SU-DHL-6 (cell line): ENCODE measurements at regions not wholly inside any gene's neighbourhood (a gene's known extent, or its start where the extent isn't known, plus 50 kb on each side); places are given as distances from the start of the nearest gene placed in this dataset.

Experiments
- H2AFZ ChIP-seq: fragments of 200-600 bp; sonication (generic); 2 replicates; pipeline ENCODE4 v1.6.1; 2014; ENCODE audit warnings: low read depth, mild to moderate bottlenecking, moderate library complexity, mixed read lengths, antibody characterized with exemption, low read length; ENCODE audit not compliant: severe bottlenecking
- H3F3A ChIP-seq: fragments of 200-600 bp; shearing (Covaris generic); 2 replicates; pipeline ENCODE4 v1.6.0; 2016; ENCODE audit warnings: antibody characterized with exemption, mild to moderate bottlenecking; ENCODE audit not compliant: insufficient read depth
- H3K27ac ChIP-seq: fragments of 200-600 bp; sonication (generic); 2 replicates; pipeline ENCODE4 v1.5.1; 2016; ENCODE audit warnings: low read depth, mild to moderate bottlenecking, low read length, moderate library complexity, mixed read lengths
- H3K27me3 ChIP-seq: fragments of 200-600 bp; sonication (generic), shearing (Covaris generic); 2 replicates; pipeline ENCODE4 v1.6.0; 2014; ENCODE audit warnings: mild to moderate bottlenecking, low read length
- H3K36me3 ChIP-seq: fragments of 200-600 bp; sonication (generic); 2 replicates; pipeline ENCODE4 v1.6.1; 2014; ENCODE audit warnings: mild to moderate bottlenecking, low read length, mixed read lengths
- H3K4me2 ChIP-seq: fragments of 300-600, 200-600 bp; shearing (Covaris generic), sonication (generic); 2 replicates; pipeline ENCODE4 v1.6.0; 2014; ENCODE audit warnings: low read length, low read depth, mild to moderate bottlenecking; ENCODE audit not compliant: poor library complexity, severe bottlenecking
- H3K4me3 ChIP-seq: fragments of 200-600 bp; sonication (generic); 2 replicates; pipeline ENCODE4 v1.5.1; 2014; ENCODE audit warnings: antibody characterized with exemption, low read length, mild to moderate bottlenecking, mixed read lengths; ENCODE audit not compliant: insufficient read depth, poor library complexity, severe bottlenecking
- H3K79me2 ChIP-seq: fragments of 200-600 bp; sonication (generic); 2 replicates; pipeline ENCODE4 v1.6.1; 2014; ENCODE audit warnings: mild to moderate bottlenecking, low read length, moderate library complexity; ENCODE audit not compliant: insufficient read depth
- H3K9ac ChIP-seq: fragments of 200-600 bp; sonication (generic); 2 replicates; pipeline ENCODE4 v1.7.0; 2014; ENCODE audit warnings: mild to moderate bottlenecking, low read length
- H3K9me2 ChIP-seq: fragments of 200-600 bp; sonication (generic); replicated peaks from 2 replicates; pipeline ENCODE4 v1.6.1; 2014; ENCODE audit warnings: low read length; ENCODE audit not compliant: insufficient read depth
- H3K9me3 ChIP-seq: fragments of 200-600 bp; sonication (generic); 2 replicates; pipeline ENCODE4 v1.6.1; 2014; ENCODE audit warnings: low read length, mixed read lengths; ENCODE audit not compliant: insufficient read depth
- H4K20me1 ChIP-seq: fragments of 200-600 bp; sonication (generic); 2 replicates; pipeline ENCODE4 v1.6.1; 2014; ENCODE audit warnings: low read depth, mild to moderate bottlenecking, antibody characterized with exemption, low read length, moderate library complexity, mixed read lengths
- CTCF ChIP-seq: fragments of 200-600 bp; sonication (generic); IDR thresholded peaks from one replicate; pipeline ENCODE4 v1.5.1; 2017; ENCODE audit warnings: antibody characterized with exemption, mild to moderate bottlenecking, low read length, moderate library complexity; ENCODE audit not compliant: insufficient read depth, poor library complexity, severe bottlenecking
- EZH2phosphoT487 ChIP-seq: fragments of 200-600 bp; sonication (generic), shearing (Covaris generic); conservative IDR thresholded peaks from 2 replicates; pipeline ENCODE4 v1.6.1; 2018; ENCODE audit warnings: mild to moderate bottlenecking, antibody characterized with exemption, low read length, moderate library complexity, mixed read lengths

GRCh38 chr5:72646246-72646866, 139.1 kb upstream of the ZNF366 start:
- Histone ChIP-seq H3K9ac (no peak overlapping the region), H3K27ac (no peak overlapping the region), H3K9me2 (no peaks in the 10 kb centered on the region), H3K79me2 (no peaks in the 10 kb centered on the region), H3K36me3 (no peaks in the 10 kb centered on the region), H4K20me1 (no peaks in the 10 kb centered on the region), H3F3A (no peaks in the 10 kb centered on the region), H2AFZ (no peak overlapping the region), H3K9me3 (no peaks in the 10 kb centered on the region), H3K27me3 (no peaks in the 10 kb centered on the region), H3K4me3 (no peak overlapping the region), H3K4me2 (no peak overlapping the region)
- no peak for TF ChIP-seq CTCF
- TF ChIP-seq EZH2phosphoT487, result no peak

GRCh38 chr5:72645064-72645846, 138.0 kb upstream of the ZNF366 start:
- Histone ChIP-seq H3K4me2 (no peak overlapping the region), H3K9me2 (no peaks in the 10 kb centered on the region), H2AFZ (no peak overlapping the region)

GRCh38 chr5:72644296-72644695, 137.1 kb upstream of the ZNF366 start:
- H3F3A ChIP-seq, result no peaks in the 10 kb centered on the region
- H3K4me2 ChIP-seq, result no peak overlapping the region
- no peak overlapping the region for H2AFZ ChIP-seq
- no peak overlapping the region for H3K4me3 ChIP-seq
- no peaks in the 10 kb centered on the region for H3K27me3 ChIP-seq
- H3K9me3 ChIP-seq, result no peaks in the 10 kb centered on the region
- no peaks in the 10 kb centered on the region for H3K79me2 ChIP-seq
- no peak overlapping the region for H3K9ac ChIP-seq
- H3K27ac ChIP-seq, result no peak overlapping the region
- no peaks in the 10 kb centered on the region for H3K9me2 ChIP-seq
- H4K20me1 ChIP-seq, result no peaks in the 10 kb centered on the region
- TF ChIP-seq CTCF (no peak), EZH2phosphoT487 (no peak)
- no peaks in the 10 kb centered on the region for H3K36me3 ChIP-seq

More at GRCh38 chr5:72645064-72645846, 138.0 kb upstream of the ZNF366 start:
- no peaks in the 10 kb centered on the region for H3K79me2 ChIP-seq
- no peaks in the 10 kb centered on the region for H3K27me3 ChIP-seq
- no peaks in the 10 kb centered on the region for H3K9me3 ChIP-seq
- H3K9ac ChIP-seq, result no peak overlapping the region
- no peaks in the 10 kb centered on the region for H4K20me1 ChIP-seq
- H3K36me3 ChIP-seq, result no peaks in the 10 kb centered on the region
- TF ChIP-seq EZH2phosphoT487 (no peak), CTCF (no peak)
- H3F3A ChIP-seq, result no peaks in the 10 kb centered on the region
- no peak overlapping the region for H3K27ac ChIP-seq
- H3K4me3 ChIP-seq, result no peak overlapping the region
